Umbilical cord (tissue), 1 donor: ENCODE measurements at regions not wholly inside any gene's neighbourhood (a gene's known extent, or its start where the extent isn't known, plus 50 kb on each side); places are given as distances from the start of the nearest gene placed in this dataset.

Experiments
- DNase-seq: peaks from one replicate; pipeline ENCODE4 v3.0.0-alpha.2; 2015; ENCODE audit warnings: low spot score

DNA sequence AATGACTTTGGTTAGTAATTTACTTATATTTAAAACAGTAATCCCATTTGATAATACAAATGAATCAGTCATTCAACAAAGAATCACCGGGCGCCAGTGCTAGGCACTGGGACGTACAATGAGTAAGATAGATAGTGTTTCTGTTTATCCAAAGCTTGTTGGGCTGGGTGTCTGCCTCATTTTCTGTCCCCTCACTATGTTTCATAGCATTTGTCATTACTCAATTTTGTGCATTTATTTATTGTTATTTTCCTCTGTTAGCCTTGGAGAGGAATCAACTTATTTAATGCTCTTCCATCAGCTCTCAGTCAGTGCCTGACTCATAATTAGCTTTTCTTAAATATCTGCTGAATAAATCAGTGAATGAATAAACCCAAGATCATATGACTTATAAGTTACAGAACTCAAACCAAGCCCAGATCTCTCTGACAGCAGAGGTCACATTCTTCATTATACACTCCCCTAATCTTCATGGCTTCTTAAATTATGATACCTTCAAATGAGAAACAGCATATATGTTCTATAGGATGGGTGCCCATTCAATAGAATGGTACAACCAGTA, 86.2 kb downstream of the TSPAN8 start:
- DNase-seq = no peak

- DNase-seq = no peak
Observed at GRCh38 chr12:71070416-71071128, 87.2 kb downstream of the TSPAN8 start.

DNA sequence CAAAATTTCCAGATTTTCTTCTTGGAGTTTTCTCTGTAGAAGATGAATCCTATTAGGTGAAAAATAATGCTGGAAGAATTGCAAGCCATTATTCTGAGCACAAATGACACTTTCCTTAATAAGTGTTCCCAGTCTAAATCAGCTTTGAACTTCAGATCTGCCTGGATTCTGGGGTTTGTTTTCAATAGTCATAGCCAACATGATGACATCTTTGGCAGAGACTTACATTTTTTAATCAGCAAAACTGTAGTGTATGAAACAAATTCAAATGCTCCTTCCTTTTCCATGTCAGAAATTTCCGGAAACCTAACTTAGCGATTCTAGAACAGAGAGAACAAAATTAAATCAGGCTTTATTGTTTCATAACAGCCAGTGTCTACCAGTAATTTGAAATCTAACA, 88.5 kb downstream of the TSPAN8 start:
- DNase-seq = no peak

DNA sequence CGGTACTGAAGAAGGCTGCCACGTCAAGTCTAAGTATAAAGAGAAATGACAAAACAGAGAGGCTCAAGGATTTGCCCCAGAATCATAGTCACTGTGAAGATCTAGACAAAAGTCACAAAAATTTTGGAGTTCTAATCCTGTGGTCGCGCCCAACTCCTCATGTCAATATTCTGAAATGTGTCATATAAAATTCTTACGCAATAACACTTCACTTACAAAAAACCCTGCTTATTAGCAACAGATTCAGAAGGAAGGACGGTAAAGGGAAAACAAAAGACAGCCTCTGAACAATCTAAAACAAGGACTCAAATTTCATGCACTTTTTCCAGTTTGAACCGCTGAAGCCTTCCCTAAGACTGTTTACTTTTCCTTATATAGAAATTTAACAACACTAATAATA, 94.7 kb downstream of the TSPAN8 start:
- no peak for DNase-seq

DNA sequence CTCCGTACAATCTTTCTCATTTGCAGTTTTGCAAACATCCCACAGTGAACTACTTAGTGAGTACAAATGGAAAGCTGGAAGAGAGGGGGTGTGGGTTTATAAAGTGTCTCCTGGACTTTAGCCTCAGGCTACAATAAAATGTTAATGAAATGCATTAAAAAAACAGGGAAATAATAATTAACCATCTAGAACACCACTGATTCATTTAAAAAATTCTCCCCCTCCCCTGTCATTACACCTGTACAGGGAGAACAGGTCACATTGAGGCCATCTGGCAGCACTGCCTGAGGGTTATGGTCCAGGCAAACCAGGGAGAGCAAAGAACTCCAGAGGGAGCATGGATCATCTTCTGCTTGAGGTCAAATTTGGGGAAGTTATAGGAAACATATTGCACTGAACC, 96.3 kb downstream of the TSPAN8 start:
- DNase-seq = no peak

GRCh38 chr12:71060426-71060825, 97.4 kb downstream of the TSPAN8 start:
- no peak for DNase-seq

DNA sequence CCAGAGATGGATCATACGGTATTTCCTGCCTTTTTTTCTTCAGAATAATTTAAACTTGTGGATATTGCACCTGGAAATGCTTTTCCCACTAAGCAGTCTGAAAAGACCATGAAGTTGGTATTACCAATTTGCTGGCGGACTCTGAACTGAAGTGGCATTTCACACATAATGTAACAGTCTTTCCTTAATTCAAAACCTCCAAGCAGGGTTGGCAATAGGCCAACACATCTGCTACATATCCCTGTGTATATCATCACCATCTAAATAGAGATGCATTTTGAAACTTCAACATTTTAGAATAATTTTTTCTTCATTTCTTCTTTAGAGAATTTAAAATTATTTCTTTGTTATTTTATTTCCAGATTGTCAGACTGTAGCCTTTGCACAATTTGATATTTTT, 100.5 kb downstream of the TSPAN8 start:
- no peak for DNase-seq

DNA sequence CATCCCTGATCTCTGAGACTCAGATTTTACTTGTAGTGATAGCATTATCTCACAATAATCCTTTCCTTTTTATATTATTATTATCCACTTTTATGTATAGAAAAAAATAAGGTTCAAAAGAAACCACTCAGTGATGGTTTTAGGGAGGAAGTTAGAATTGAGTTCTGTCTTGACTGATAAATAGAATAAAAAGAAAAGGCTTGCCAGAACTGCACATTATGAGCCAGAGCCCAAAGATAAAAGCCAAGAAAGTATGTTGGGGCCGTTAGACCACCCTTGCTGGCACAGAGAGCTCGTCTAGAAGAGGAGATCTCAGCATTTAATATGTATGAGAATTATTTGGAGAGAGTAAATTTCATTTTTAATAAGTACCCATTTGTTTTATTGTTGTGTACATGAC, 103.2 kb downstream of the TSPAN8 start:
- no peak for DNase-seq

DNA sequence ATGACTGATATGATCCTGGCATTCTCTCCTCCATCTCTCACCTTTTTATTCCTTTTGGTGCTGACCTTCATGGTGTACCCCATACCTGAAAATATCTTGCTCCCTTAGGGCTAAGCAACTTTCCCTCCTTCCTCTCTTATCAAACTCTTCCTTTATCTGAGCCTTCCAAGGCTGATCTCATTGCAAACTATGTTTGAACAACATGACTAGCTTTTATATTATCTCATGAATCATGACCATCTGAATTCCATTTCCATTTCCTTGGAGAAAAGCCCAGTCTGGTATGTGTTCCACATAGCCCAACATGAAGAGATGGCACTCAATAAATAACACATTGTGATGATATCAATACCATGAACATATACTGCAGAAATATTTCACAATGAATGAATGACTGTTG, 111.6 kb downstream of the TSPAN8 start:
- DNase-seq = peak; percentile 22

GRCh38 chr12:71045781-71046180, 112.0 kb downstream of the TSPAN8 start:
- no peak for DNase-seq

DNA sequence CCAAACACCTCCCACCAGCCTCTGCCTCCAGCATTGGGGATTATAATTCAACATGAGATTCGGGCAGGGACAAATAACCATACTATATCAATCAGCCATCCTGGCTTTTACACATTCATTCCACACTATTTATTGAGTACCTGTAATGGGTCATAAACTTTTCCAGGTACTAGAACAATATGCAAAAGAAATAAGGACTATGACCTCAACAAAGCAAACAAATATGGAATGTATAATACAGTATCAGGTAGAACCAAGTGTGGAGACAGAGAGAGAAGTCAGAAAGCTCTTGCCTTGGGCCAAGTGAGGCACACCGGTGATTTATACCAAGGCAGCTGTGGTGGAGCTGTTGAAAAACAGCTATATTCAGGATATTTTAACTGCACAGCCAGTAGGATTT, 116.3 kb downstream of the TSPAN8 start:
- no peak for DNase-seq

DNA sequence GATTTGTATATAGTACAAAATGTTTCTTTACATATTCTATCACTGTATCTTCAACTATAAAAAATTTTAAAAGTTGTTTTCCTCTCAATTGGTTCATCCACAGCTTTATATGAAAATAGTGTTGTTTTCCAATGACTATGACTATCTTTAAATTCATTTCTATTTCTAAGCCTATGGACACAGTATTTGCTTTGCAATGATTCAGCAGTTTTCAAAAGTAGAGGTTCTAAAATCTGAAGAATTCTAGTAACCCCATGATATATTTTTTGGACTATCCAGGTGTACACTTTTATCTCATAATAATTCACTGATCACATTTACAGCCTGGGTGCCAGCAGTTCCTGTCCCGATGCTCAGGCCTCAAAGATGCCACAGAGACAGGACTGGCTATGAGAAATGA, 118.4 kb upstream of the PTPRR start:
- no peak for DNase-seq

- no peak for DNase-seq
Observed at GRCh38 chr12:71036526-71036925, 116.0 kb upstream of the PTPRR start.

DNA sequence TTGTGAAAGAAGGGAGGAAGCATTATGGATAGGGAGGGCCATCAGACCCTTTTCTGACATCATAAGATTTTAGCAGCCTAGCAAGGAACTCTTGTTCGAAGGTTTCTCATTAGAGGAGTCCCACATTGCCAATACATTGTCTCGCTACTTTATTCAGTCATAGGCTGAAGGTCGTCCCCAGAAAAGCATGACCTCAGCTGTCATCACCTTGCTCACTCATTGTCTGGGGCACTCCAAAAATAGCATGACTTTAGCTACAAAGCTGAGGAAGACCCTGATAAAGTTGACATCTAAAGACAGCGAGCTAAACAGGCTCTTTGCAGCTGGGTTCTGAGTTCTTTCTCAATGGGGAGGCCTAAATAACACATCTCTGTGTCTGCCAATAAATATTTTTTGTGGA, 112.4 kb upstream of the PTPRR start:
- DNase-seq = no peak

- peak; percentile 22 for DNase-seq
Observed at GRCh38 chr12:71029302-71029701, 108.8 kb upstream of the PTPRR start.

- DNase-seq = no peak
Observed at GRCh38 chr12:71027856-71028255, 107.3 kb upstream of the PTPRR start.

GRCh38 chr12:71024827-71025226, 104.3 kb upstream of the PTPRR start:
- no peak for DNase-seq

DNA sequence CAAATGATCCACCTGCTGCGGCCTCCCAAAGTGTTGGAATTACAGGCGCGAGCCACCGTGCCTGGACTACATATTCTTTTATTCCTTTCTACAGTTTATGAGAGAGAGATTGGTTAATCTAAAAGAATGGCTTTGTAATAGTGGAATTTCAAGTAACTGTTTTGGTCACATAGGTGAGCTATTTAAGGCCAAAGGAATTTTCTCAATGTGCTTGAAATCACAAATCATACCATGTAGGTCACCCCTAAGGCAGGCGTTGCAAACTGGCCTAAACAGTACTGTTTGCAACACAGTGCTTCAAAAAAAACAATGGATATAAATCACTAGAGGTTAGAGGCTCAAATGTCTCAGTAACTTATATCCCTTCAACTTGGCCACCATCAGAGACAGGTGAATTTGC, 103.7 kb upstream of the PTPRR start:
- DNase-seq = no peak

DNA sequence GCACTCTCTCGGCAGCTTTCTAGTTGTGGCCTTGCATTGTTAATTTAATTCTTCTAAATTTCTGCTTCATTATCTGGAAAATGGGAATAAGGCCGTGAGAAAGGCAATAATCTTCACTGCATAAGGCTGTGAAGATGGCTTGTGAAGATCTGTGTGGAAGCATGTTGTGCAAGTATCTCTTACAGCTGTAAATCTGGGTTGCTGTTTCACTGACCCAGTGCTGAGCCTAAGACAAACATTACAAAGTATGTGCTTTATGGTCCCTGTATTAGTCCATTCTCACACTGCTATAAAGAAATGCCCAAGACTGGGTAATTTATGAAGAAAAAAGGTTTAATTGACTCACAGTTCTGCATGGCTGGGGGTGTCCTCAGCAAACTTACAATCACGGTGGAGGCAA, 101.0 kb upstream of the PTPRR start:
- DNase-seq = no peak

GRCh38 chr12:71019282-71019831, 98.8 kb upstream of the PTPRR start:
- DNase-seq = no peak

GRCh38 chr12:71018682-71019081, 98.1 kb upstream of the PTPRR start:
- no peak for DNase-seq

- DNase-seq = peak; percentile 12
Observed at GRCh38 chr12:71014180-71014785, 93.7 kb upstream of the PTPRR start.

GRCh38 chr12:71011261-71011660, 90.7 kb upstream of the PTPRR start:
- DNase-seq = no peak
